MCF 10A (cell line): ENCODE measurements at regions not wholly inside any gene's neighbourhood (a gene's known extent, or its start where the extent isn't known, plus 50 kb on each side); places are given as distances from the start of the nearest gene placed in this dataset.

Experiments used
- BruUV-seq: library from RNA; stranded (reverse); fragments of 400-500 nt; replicated peaks from 2 replicates; lab custom pipeline; 2021; lab: Mats Ljungman, UMichigan
- CTCF ChIA-PET: fragments of 300-600 bp; sonication (Branson Sonifier 250); formaldehyde crosslinking; extraction: SDS; loops from one replicate; lab custom pipeline; 2021; ENCODE audit warnings: antibody characterized with exemption, inconsistent platforms; lab: Yijun Ruan, JAX
- POLR2A ChIA-PET: fragments of 300-600, 350-650 bp; sonication (Branson Sonifier 250); formaldehyde crosslinking; extraction: SDS; loops from one replicate; lab custom pipeline; 2020; ENCODE audit warnings: antibody characterized with exemption, inconsistent platforms; lab: Yijun Ruan, JAX
- DNase-seq: peaks from one replicate; pipeline ENCODE4 v3.0.0-alpha.2; 2018; ENCODE audit not compliant: unreplicated experiment
- H3K27ac Mint-ChIP-seq: one replicate; pipeline ENCODE4 v1.8.0; 2022; ENCODE audit warnings: mild to moderate bottlenecking, low read depth, mixed read lengths; ENCODE audit not compliant: unreplicated experiment
- H3K27me3 Mint-ChIP-seq: one replicate; pipeline ENCODE4 v1.8.0; 2022; ENCODE audit warnings: mixed read lengths; ENCODE audit not compliant: insufficient read depth, unreplicated experiment
- H3K36me3 Mint-ChIP-seq: one replicate; pipeline ENCODE4 v1.8.0; 2022; ENCODE audit warnings: mild to moderate bottlenecking, moderate library complexity, mixed read lengths; ENCODE audit not compliant: insufficient read depth, unreplicated experiment
- H3K4me1 Mint-ChIP-seq: one replicate; pipeline ENCODE4 v1.8.0; 2022; ENCODE audit warnings: mixed read lengths; ENCODE audit not compliant: insufficient read depth, unreplicated experiment
- H3K4me3 Mint-ChIP-seq: one replicate; pipeline ENCODE4 v1.8.0; 2022; ENCODE audit warnings: mild to moderate bottlenecking, moderate library complexity, mixed read lengths; ENCODE audit not compliant: unreplicated experiment
- H3K9me3 Mint-ChIP-seq: one replicate; pipeline ENCODE4 v1.8.0; 2022; ENCODE audit warnings: mixed read lengths; ENCODE audit not compliant: unreplicated experiment
- intact Hi-C: fragments of 100-400 bp; cut with micrococcal nuclease; formaldehyde crosslinking; loops from 2 replicates; pipeline ENCODE4 v1.14.1; 2022
- TF ChIP-seq, protein P1 (sequence below): fragments of 200-600 bp; IDR thresholded peaks from one replicate; pipeline ENCODE4 v1.8.0; 2022; ENCODE audit warnings: antibody characterized with exemption, mild to moderate bottlenecking; ENCODE audit not compliant: unreplicated experiment

DNA sequence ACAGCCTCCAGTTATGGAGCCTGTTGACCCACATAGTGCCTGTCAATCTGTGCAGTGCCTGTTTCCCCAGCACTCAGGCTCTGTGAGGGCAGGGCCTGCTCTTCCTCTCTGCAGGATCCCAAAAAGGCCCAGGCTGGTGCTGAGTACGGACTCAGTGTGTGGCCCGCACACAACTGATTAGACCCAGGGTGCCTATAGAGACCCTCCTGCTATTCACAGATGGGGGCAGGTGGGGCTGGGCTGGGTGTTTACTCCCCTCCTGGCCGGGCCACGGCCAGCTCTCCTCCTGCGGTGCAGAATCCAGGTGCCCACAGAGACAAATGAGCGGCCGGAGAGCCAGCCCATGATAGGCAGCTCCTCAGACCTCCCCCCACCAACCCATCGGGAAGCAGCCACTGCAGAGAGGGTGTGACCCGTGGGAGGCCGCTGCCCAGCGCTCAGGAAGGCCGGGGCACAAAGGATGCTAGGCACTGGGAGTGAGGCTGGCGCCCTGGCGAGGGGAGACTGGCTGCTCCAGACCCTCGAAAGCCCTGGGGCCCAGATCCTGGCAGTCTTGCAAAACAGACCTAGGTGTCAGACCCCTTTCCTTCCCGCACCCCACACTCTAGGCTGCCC is 239.0 kb downstream of the CTTN start:
- no peaks in the 10 kb centered on the region for H3K36me3 Mint-ChIP-seq
- H3K9me3 Mint-ChIP-seq: peaks cover 16% of the 10 kb centered on the region
- no peak overlapping the region for H3K27ac Mint-ChIP-seq
- no peak for DNase-seq
- H3K4me3 Mint-ChIP-seq: no peak overlapping the region
- BruUV-seq: no TSS peak
- CTCF ChIA-PET: no interaction called here
- POLR2A ChIA-PET: no interaction called here
- H3K27me3 Mint-ChIP-seq: no peaks in the 10 kb centered on the region
- no peaks in the 10 kb centered on the region for H3K4me1 Mint-ChIP-seq
- TF ChIP-seq, protein P1, sequence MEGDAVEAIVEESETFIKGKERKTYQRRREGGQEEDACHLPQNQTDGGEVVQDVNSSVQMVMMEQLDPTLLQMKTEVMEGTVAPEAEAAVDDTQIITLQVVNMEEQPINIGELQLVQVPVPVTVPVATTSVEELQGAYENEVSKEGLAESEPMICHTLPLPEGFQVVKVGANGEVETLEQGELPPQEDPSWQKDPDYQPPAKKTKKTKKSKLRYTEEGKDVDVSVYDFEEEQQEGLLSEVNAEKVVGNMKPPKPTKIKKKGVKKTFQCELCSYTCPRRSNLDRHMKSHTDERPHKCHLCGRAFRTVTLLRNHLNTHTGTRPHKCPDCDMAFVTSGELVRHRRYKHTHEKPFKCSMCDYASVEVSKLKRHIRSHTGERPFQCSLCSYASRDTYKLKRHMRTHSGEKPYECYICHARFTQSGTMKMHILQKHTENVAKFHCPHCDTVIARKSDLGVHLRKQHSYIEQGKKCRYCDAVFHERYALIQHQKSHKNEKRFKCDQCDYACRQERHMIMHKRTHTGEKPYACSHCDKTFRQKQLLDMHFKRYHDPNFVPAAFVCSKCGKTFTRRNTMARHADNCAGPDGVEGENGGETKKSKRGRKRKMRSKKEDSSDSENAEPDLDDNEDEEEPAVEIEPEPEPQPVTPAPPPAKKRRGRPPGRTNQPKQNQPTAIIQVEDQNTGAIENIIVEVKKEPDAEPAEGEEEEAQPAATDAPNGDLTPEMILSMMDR: no peak
- intact Hi-C loops: no loop called here

DNA sequence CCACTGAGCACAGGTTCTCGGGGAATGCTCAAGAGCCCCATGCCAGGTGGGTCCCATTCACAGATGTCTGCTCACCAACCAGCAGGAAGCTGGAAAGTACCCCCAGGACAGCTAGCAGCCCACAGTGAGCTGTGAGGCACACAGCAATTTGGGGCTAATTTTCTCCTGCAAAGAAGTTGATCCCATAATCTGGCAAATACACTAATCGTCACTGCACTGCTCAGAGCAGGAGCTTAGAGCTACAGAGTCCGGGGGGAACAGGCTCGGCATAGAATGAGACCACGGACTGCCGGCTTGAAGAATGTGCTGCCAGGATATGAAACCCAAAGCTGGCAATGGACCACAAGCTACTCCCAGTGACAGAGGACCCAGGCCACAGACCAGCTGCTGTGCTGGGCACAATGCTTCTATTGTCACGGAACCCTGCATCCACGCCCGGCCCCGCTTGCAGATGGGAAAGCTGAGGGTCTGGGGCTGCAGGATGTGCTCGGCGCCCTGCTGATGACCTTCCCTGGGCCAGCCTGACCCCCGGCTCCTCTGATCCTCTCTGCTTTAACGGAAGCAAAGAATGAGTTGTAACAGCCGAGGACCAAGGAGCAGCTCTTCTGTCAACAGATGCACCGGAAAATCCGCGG is 239.7 kb downstream of the CTTN start:
- H3K27ac Mint-ChIP-seq: no peak overlapping the region
- no peaks in the 10 kb centered on the region for H3K36me3 Mint-ChIP-seq
- no TSS peak for BruUV-seq
- H3K9me3 Mint-ChIP-seq: peaks cover 16% of the 10 kb centered on the region
- no peaks in the 10 kb centered on the region for H3K4me1 Mint-ChIP-seq
- TF ChIP-seq, protein P1: no peak
- no peak for DNase-seq
- H3K4me3 Mint-ChIP-seq: no peak overlapping the region
- intact Hi-C loops: no loop called here
- POLR2A ChIA-PET: no interaction called here
- H3K27me3 Mint-ChIP-seq: no peaks in the 10 kb centered on the region
- CTCF ChIA-PET: interaction anchor here (0.5 kb wide), 1 partner anchor 154 kb away, joined by 3 read pairs; no protein-coding TSS in a partner anchor

DNA sequence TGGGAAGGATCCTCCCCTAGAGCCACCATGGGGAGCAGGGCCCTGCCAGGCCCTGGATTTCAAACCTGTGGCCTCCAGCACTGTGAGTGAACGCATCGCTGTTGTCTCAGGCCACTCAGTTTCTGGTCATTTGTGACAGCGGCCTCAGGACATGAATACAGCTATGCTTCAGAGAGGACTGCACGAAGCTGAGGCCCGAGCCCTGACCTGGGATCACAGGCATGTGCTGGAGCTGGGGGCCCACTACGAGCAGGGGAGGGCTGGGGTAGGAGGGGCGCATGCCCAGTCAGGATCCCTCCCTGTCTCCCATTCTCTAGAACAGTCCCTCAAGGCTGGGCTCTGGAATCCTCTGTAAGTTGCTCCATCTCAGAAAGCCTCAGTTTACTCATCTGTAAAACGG is 242.1 kb downstream of the CTTN start:
- POLR2A ChIA-PET: no interaction called here
- Mint-ChIP-seq H3K27me3 (no peaks in the 10 kb centered on the region), H3K36me3 (no peaks in the 10 kb centered on the region), H3K9me3 (peaks cover 8% of the 10 kb centered on the region), H3K27ac (no peak overlapping the region), H3K4me3 (no peak overlapping the region), H3K4me1 (no peaks in the 10 kb centered on the region)
- intact Hi-C loops: no loop called here
- TF ChIP-seq, protein P1: no peak
- no TSS peak for BruUV-seq
- CTCF ChIA-PET: interaction anchor here (0.8 kb wide), 1 partner anchor 447 kb away, joined by 4 read pairs; no protein-coding TSS in a partner anchor
- no peak for DNase-seq

DNA sequence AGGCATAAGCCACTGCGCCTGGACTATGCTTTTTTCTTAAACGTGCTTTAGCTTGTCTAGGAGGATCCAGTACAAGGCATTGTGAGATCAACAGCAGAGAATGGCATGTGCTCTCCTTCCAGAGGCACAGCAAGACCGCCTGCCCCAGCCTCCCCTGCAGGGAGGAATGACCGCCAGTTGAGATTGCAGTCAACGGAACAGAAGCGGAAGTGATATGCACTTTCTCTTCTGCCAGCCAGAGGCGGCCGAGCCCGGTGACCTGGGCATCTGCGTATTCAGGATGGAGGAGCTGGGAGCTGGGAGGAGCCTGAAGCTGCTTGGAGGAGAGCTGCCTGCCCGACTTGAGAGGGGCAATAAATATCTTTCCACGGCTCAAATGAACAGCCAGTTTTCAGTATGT is 243.0 kb downstream of the CTTN start:
- intact Hi-C loops: no loop called here
- Mint-ChIP-seq H3K4me3 (no peak overlapping the region), H3K27ac (no peak overlapping the region), H3K9me3 (peaks cover 8% of the 10 kb centered on the region), H3K4me1 (no peaks in the 10 kb centered on the region), H3K36me3 (no peaks in the 10 kb centered on the region), H3K27me3 (no peaks in the 10 kb centered on the region)
- CTCF ChIA-PET: no interaction called here
- BruUV-seq: no TSS peak
- POLR2A ChIA-PET: no interaction called here
- DNase-seq: no peak
- TF ChIP-seq, protein P1: no peak
